HepG2 (cell line): ENCODE measurements at regions not wholly inside any gene's neighbourhood (a gene's known extent, or its start where the extent isn't known, plus 50 kb on each side); places are given as distances from the start of the nearest gene placed in this dataset.

ENCODE experiments used
- CREB1 ChIP-seq, 2 experiments: fragments of 450-650 bp in 1 of 2; IDR thresholded peaks; 2 replicates each; pipeline ENCODE4 v1.6.1; 2016 to 2017; ENCODE audit warnings: control low read depth in 1 of 2, mild to moderate bottlenecking in 1 of 2, missing compliant biosample characterization in 1 of 2, missing genetic modification characterization in 1 of 2
- CTCF ChIP-seq: sonication (generic); formaldehyde crosslinking; IDR thresholded peaks from 2 replicates; pipeline ENCODE4 v1.5.0; 2020; ENCODE audit warnings: mild to moderate bottlenecking, missing genetic modification reagents, moderate library complexity
- NFRKB ChIP-seq: fragments of 450-650 bp; IDR thresholded peaks from 2 replicates; pipeline ENCODE4 v1.6.1; 2017
- ZNF292 ChIP-seq: sonication (generic); formaldehyde crosslinking; IDR thresholded peaks from 2 replicates; pipeline ENCODE4 v1.8.1; 2022; ENCODE audit warnings: mild to moderate bottlenecking, low read depth, missing genetic modification reagents, borderline replicate concordance
- ZNF431 ChIP-seq: sonication (generic); formaldehyde crosslinking; IDR thresholded peaks from 2 replicates; pipeline ENCODE4 v1.9.0; 2022; ENCODE audit warnings: missing genetic modification reagents, low read depth, mild to moderate bottlenecking, borderline replicate concordance

- TF ChIP-seq ZNF431 (CRISPR knock-in tag): no peak
- TF ChIP-seq CTCF: no peak
- no peak for TF ChIP-seq NFRKB
- TF ChIP-seq ZNF292 (CRISPR knock-in tag): no peak
- TF ChIP-seq CREB1 (IDR thresholded peaks at IDR 0.05): no peak
- no peak for TF ChIP-seq CREB1 (CRISPR knock-in tag; IDR thresholded peaks at IDR 0.05)
Observed at GRCh38 chr2:7570247-7570646, 653.0 kb downstream of the RNF144A start.
